ENCODE measurements at regions not wholly inside any gene's neighbourhood (a gene's known extent, or its start where the extent isn't known, plus 50 kb on each side); places are given as distances from the start of the nearest gene placed in this dataset.

DNA sequence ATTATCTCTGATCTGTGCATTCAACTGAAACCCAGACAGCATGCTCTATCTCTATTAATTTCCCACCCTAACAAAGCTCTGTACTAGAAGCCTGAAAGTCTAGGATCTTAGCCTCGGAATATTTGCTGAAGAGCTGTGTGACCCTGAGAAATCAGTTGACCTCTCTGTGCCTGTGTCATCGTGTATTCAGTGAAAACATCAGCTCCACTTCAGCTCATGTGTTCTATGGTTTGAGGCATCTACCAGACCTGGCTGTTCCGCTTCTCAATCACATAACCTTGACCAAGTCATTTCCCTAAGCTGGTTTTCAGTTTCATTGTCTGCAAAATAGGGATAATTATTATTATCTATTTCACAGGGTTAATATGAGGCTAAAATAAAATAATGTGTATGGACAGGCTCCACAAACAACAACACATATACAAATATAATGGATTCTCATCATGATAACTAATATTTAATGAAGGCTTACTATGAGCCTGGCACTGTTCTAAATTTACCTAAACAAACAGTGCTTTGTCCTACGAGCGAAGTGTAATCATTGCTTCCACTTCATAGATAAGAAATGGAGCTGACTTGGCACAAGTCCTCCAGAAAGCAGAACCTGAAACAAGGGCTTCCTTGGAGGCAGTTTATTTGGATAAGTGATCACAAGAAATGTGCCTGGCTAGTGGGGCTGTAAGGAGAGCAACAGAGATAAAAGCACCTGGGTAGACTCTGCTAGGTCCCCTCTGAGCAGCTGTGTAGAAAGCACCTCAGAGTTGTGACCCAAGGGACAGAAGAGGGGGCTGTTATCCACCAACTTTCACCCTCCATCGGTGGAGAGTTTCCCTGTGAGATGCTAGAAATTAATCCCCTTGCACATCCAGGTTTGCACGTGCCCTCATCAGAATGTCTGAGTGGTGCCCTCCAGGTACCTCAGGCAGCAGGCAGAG lies 356.9 kb downstream of the RAB28 start:
- DNase-seq = no peak

- no peak for DNase-seq
Observed at GRCh38 chr4:13118633-13119032, 365.5 kb downstream of the RAB28 start.

- no peak for DNase-seq
Observed at GRCh38 chr4:13117185-13117584, 367.0 kb downstream of the RAB28 start.

GRCh38 chr4:13112030-13112429 lies 372.1 kb downstream of the RAB28 start:
- no peak for DNase-seq

- DNase-seq = no peak
Observed at GRCh38 chr4:13109536-13109935, 374.6 kb downstream of the RAB28 start.

GRCh38 chr4:13108096-13108495 lies 376.0 kb downstream of the RAB28 start:
- no peak for DNase-seq

DNA sequence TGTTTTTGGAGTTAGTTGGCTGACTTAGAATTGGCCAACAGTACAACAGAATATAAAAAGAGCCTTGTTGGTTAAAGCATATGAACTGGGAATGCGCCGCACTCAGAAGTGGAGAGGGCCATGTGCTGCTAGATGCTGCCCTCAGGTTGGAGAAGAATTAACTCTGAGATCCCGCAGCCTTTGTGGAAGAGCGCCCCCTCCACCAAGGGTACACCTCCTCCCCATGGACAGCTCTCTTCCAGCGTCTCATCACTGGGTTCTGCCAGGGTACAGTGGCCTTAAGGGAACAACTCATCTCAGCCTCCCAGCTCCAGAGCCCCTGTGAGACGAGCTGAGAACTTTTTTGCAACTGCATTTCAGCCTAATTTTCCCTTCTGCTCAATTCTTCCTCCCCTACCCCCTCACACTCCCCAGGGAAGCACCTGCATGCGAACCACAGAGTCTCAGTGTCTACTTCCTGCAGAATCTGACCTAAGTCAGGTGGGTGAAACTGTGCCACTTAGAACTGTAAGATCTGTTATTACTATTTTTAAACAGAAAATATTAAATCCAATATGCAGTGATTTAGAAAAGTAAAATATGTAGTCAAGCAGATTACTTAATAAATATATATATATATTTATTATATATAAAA lies 380.6 kb downstream of the RAB28 start:
- DNase-seq = no peak

DNA sequence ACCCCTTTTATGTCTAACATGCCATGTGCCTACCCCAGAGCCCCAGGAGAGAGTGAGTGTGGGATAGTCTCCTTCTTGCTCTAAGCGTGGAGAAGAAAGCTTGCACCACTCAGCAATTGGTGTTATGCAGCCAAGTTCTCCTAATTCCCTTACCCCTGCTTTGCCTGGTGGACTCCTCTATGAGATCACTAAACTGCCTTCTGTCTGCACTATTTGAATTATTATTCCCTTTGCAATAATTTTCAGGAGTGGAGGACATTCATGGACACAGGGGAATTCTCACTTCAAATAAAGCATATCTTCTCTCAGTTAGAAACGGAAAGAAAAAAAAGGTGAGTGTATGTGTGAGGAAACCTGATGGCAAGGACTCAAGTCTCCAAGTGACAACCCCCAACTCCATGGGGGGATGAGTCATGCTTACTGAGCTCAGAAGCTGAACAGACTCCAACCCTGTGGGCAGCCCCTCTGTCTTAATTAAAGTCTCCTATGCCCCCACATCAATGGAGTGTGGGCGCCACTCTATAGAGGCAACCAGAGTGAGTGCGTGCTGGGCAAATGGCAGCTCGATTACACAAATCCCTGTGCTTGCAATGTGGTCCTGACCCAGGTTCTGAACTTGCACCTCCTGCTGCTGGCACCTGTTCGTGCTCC lies 381.9 kb downstream of the RAB28 start:
- DNase-seq = no peak

GRCh38 chr4:13097971-13098370 lies 386.2 kb downstream of the RAB28 start:
- no peak for DNase-seq

GRCh38 chr4:13095722-13096121 lies 388.4 kb downstream of the RAB28 start:
- no peak for DNase-seq

- no peak for DNase-seq
Observed at GRCh38 chr4:13093170-13093569, 391.0 kb downstream of the RAB28 start.

GRCh38 chr4:13092702-13093101 lies 391.4 kb downstream of the RAB28 start:
- peak; percentile 28 for DNase-seq

DNA sequence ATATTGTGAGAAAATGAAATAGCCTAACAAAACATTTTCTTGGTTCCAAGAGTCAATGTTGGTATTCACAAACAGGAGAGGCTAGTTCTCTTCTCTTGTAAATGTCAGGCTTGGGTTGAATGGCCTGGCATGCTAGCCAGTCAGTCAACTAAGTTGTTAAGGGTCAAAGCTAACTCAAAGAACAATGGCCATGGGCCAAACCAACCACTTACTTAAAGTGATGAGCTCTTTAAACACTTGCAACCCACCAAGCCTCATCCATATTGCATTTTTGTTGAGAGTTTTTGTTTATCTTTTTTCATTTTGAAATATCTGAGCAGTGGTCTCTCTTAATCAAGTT lies 394.5 kb downstream of the RAB28 start:
- DNase-seq = no peak

GRCh38 chr4:13088726-13089658 lies 395.1 kb downstream of the RAB28 start:
- no peak for DNase-seq

DNA sequence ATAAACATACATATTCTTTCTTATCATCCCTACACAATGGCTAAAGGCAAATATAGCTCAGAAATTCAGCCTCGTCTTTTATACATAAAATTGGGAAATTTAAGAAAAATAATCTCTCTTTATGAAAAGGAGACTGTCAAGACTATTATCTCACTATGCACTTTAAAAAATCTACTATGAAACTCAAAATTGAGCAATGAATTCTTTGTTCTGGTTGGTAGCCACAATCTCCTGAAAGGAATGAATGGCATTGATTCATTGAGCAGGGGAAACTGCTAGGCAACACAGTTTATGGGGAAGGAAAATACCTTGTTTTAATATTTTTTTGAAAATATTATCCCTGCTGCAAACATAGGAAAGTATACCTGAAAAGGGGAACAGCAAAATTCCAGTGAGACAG lies 397.1 kb downstream of the RAB28 start:
- DNase-seq = no peak

DNA sequence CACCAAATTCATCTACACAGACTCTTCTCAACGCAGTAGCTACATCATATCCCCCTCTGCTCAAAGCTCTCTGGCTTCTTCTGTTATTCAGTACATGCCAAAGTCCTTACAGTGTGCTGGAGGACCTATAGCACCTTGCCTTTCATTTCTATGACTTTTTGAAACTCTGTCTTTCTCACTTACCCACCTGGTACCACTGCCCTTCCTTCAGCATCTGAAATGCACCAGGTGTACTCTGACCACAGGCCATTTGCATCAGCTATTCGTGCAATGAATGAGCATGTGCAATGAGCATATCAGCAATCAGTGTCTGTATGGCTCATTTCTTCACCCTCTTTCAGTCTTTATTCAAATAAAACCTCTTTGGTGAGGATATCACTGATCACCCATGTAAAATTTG lies 399.9 kb downstream of the RAB28 start:
- DNase-seq = no peak

DNA sequence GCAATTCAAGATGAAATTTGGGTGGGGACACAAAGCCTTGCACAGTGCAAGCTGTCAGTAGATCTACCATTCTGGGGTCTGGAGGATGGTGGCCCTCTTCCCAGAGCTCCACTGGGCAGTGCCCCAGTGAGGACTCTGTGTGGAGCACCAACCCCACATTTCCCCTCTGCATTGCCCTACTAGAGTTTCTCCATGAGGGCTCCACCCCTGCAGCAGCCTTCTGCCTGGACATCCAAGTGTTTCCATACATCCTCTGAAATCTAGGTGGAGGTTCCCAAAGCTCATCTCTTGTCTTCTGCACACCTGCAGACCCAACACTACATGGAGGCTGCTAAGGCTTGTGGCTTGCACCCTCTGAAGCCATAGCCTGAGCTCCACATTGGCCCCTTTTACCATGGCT lies 402.3 kb downstream of the RAB28 start:
- DNase-seq = no peak

DNA sequence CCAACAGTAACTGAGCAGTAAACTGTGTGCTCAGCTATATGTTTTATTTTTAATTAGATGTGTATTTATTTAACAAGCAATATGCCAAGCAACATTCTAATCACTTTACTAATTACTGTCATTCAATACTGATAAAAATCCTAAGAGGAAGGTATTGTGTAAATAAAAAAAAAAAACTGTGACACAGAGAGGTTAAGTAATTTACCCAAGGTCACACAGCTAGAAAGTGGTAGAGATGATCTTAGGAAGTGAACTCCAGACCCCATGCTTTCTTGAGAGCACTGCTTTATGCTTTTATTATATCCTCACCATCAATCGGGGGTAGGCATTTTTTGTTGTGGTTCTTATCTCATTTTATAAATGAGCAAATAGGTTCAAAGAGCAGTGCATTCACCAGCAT lies 417.1 kb downstream of the RAB28 start:
- no peak for DNase-seq

GRCh38 chr4:13059019-13059418 lies 425.1 kb downstream of the RAB28 start:
- no peak for DNase-seq

DNA sequence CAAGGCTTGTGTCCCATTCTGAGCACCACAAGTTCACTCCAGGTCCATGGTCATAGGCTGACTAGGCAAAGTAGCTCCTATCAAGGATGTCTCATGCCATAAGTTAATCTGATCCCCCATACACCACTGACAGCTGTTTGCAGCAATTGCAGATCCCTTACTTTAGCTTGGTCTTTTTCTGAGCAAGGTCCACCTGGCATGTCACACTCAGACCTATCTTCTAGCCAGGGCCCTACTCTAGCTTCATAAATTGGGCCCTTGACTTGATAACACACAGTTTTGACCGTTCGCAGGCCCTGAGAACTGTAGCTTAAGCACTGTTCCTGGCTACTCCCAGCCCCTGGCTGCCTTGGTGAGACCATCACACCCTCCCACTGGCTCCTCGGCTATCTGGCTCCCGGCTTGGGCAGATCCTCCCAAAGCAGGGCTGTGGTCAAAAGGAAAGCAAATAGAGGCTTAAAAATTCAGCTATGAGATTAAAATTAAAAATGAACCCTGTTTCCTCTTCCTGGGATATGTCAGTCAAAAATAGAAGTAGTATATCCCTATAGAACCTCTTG lies 427.4 kb downstream of the RAB28 start:
- DNase-seq = no peak

- no peak for DNase-seq
Observed at GRCh38 chr4:13054420-13054970, 429.6 kb downstream of the RAB28 start.

DNA sequence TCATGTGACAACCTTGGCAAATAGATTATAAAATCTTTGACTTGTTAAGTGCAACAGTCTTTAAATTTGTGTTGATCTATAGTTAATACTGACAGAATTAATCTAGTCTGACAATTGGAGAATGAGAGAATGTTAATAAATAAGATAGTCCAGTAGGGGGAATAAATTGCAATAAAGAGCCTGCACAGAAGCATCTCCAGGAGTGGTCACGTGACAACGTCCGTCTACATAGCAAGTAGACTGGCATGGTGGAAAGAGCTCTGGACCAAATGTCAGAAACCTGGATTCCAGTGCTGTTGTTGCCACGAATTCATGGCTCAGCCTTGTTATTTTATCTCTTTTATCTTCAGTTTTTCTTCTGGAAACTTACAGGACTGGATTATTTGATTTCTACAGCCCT lies 436.5 kb downstream of the RAB28 start:
- DNase-seq = no peak
